NCI-H1105 treated with DMSO at 0.1 percent for 48 hours (cell line): ENCODE measurements at regions not wholly inside any gene's neighbourhood (a gene's known extent, or its start where the extent isn't known, plus 50 kb on each side); places are given as distances from the start of the nearest gene placed in this dataset.
"Not testable (repeated sequence)": the region's sequence is repeated elsewhere in the genome, so short reads cannot be mapped to it uniquely, and the experiment has no call there.

Experiments used
- DNase-seq: peaks from one replicate; lab custom pipeline; 2025; lab: John Stamatoyannopoulos, UW

- DNase-seq = no peak
These were observed 760.1 kb downstream of the CDH11 start for GRCh38 chr16:64361753-64362152.

- no peak for DNase-seq
These were observed 763.6 kb downstream of the CDH11 start for GRCh38 chr16:64358291-64358690.

- DNase-seq = no peak
These were observed 765.6 kb downstream of the CDH11 start for GRCh38 chr16:64356267-64356666.

GRCh38 chr16:64352246-64352645, 769.6 kb downstream of the CDH11 start:
- no peak for DNase-seq

- no peak for DNase-seq
These were observed 770.7 kb downstream of the CDH11 start for GRCh38 chr16:64351121-64351520.

GRCh38 chr16:64346080-64346479, 775.8 kb downstream of the CDH11 start:
- DNase-seq = no peak

- no peak for DNase-seq
These were observed 776.7 kb downstream of the CDH11 start for GRCh38 chr16:64345142-64345541.

- DNase-seq = not testable (repeated sequence)
These were observed 777.9 kb downstream of the CDH11 start for GRCh38 chr16:64343820-64344443.

GRCh38 chr16:64343061-64343819, 778.6 kb downstream of the CDH11 start:
- no peak for DNase-seq

- not testable (repeated sequence) for DNase-seq
These were observed 780.5 kb downstream of the CDH11 start for GRCh38 chr16:64341336-64341735.

- DNase-seq = no peak
These were observed 782.7 kb downstream of the CDH11 start for GRCh38 chr16:64339052-64339770.

GRCh38 chr16:64321881-64322280, 800.0 kb downstream of the CDH11 start:
- DNase-seq = no peak

- DNase-seq = no peak
These were observed 800.8 kb downstream of the CDH11 start for GRCh38 chr16:64321066-64321465.

- DNase-seq = no peak
These were observed 804.3 kb downstream of the CDH11 start for GRCh38 chr16:64317601-64318000.

GRCh38 chr16:64313726-64314125, 808.1 kb downstream of the CDH11 start:
- DNase-seq = no peak

GRCh38 chr16:64312980-64313379, 808.9 kb downstream of the CDH11 start:
- no peak for DNase-seq

- no peak for DNase-seq
These were observed 809.6 kb downstream of the CDH11 start for GRCh38 chr16:64312292-64312691.

GRCh38 chr16:64311241-64311640, 810.6 kb downstream of the CDH11 start:
- DNase-seq = no peak

GRCh38 chr16:64309398-64310110, 812.3 kb downstream of the CDH11 start:
- DNase-seq = no peak

GRCh38 chr16:64308721-64309120, 813.1 kb downstream of the CDH11 start:
- no peak for DNase-seq

GRCh38 chr16:64307431-64307830, 814.4 kb downstream of the CDH11 start:
- no peak for DNase-seq

- no peak for DNase-seq
These were observed 816.2 kb downstream of the CDH11 start for GRCh38 chr16:64305663-64306062.
